ENCODE measurements at regions not wholly inside any gene's neighbourhood (a gene's known extent, or its start where the extent isn't known, plus 50 kb on each side); places are given as distances from the start of the nearest gene placed in this dataset.

GRCh38 chr1:82582347-82582746 lies 781.6 kb downstream of the ADGRL2 start:
- ChIA-PET POLR2A (no interaction called here), CTCF (interaction anchor here (0.5 kb wide), 1 partner anchor 84 kb away, joined by 3 read pairs; no protein-coding TSS in a partner anchor)
- Mint-ChIP-seq H3K36me3 (no peaks in the 10 kb centered on the region), H3K4me3 (no peak overlapping the region), H3K27ac (no peak overlapping the region), H3K9me3 (no peaks in the 10 kb centered on the region), H3K4me1 (no peaks in the 10 kb centered on the region), H3K27me3 (ENCODE audit: low read depth) (no peaks in the 10 kb centered on the region)
- ATAC-seq (no peak), DNase-seq (ENCODE audit: low spot score) (no peak)
- TF ChIP-seq ZNF396 (CRISPR knock-in tag; IDR thresholded peaks at IDR 0.05; ENCODE audit: borderline replicate concordance) (no peak), JAZF1 (CRISPR knock-in tag; IDR thresholded peaks at IDR 0.05) (no peak)

GRCh38 chr1:82578086-82578726 lies 777.5 kb downstream of the ADGRL2 start:
- Mint-ChIP-seq H3K27me3 (ENCODE audit: low read depth) (no peaks in the 10 kb centered on the region), H3K4me3 (no peak overlapping the region), H3K4me1 (no peaks in the 10 kb centered on the region), H3K36me3 (no peaks in the 10 kb centered on the region), H3K9me3 (no peaks in the 10 kb centered on the region), H3K27ac (no peak overlapping the region)
- POLR2A ChIA-PET = no interaction called here
- CTCF ChIA-PET = interaction anchor here (1.5 kb wide), 1 partner anchor 26 kb away, joined by 4 read pairs; no protein-coding TSS in a partner anchor
- no peak for DNase-seq (ENCODE audit: low spot score)
- TF ChIP-seq MXD4 (CRISPR knock-in tag; IDR thresholded peaks at IDR 0.05; ENCODE audit: borderline replicate concordance) (no peak), TEAD1 (CRISPR knock-in tag; IDR thresholded peaks at IDR 0.05) (no peak), SMAD4 (CRISPR knock-in tag; IDR thresholded peaks at IDR 0.05) (no peak), JAZF1 (CRISPR knock-in tag; IDR thresholded peaks at IDR 0.05) (no peak), RELA (CRISPR knock-in tag; IDR thresholded peaks at IDR 0.05; ENCODE audit: borderline replicate concordance) (no peak), ATF1 (CRISPR knock-in tag; IDR thresholded peaks at IDR 0.05) (no peak), FOXP1 (CRISPR knock-in tag; IDR thresholded peaks at IDR 0.05; ENCODE audit: borderline replicate concordance) (no peak), FOXP4 (CRISPR knock-in tag; IDR thresholded peaks at IDR 0.05) (no peak), ESRRA (CRISPR knock-in tag; IDR thresholded peaks at IDR 0.05; ENCODE audit: borderline replicate concordance) (no peak), ZNF317 (CRISPR knock-in tag; IDR thresholded peaks at IDR 0.05; ENCODE audit: borderline replicate concordance, low read depth) (no peak), JUN (CRISPR knock-in tag; IDR thresholded peaks at IDR 0.05) (no peak), ZNF232 (CRISPR knock-in tag; IDR thresholded peaks at IDR 0.05) (no peak), ZBTB21 (CRISPR knock-in tag; IDR thresholded peaks at IDR 0.05; ENCODE audit: borderline replicate concordance) (no peak)
- TF ChIP-seq, protein P1, sequence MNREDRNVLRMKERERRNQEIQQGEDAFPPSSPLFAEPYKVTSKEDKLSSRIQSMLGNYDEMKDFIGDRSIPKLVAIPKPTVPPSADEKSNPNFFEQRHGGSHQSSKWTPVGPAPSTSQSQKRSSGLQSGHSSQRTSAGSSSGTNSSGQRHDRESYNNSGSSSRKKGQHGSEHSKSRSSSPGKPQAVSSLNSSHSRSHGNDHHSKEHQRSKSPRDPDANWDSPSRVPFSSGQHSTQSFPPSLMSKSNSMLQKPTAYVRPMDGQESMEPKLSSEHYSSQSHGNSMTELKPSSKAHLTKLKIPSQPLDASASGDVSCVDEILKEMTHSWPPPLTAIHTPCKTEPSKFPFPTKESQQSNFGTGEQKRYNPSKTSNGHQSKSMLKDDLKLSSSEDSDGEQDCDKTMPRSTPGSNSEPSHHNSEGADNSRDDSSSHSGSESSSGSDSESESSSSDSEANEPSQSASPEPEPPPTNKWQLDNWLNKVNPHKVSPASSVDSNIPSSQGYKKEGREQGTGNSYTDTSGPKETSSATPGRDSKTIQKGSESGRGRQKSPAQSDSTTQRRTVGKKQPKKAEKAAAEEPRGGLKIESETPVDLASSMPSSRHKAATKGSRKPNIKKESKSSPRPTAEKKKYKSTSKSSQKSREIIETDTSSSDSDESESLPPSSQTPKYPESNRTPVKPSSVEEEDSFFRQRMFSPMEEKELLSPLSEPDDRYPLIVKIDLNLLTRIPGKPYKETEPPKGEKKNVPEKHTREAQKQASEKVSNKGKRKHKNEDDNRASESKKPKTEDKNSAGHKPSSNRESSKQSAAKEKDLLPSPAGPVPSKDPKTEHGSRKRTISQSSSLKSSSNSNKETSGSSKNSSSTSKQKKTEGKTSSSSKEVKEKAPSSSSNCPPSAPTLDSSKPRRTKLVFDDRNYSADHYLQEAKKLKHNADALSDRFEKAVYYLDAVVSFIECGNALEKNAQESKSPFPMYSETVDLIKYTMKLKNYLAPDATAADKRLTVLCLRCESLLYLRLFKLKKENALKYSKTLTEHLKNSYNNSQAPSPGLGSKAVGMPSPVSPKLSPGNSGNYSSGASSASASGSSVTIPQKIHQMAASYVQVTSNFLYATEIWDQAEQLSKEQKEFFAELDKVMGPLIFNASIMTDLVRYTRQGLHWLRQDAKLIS (CRISPR knock-in tag; IDR thresholded peaks at IDR 0.05; ENCODE audit: borderline replicate concordance) = no peak
- ATAC-seq = no peak

DNA sequence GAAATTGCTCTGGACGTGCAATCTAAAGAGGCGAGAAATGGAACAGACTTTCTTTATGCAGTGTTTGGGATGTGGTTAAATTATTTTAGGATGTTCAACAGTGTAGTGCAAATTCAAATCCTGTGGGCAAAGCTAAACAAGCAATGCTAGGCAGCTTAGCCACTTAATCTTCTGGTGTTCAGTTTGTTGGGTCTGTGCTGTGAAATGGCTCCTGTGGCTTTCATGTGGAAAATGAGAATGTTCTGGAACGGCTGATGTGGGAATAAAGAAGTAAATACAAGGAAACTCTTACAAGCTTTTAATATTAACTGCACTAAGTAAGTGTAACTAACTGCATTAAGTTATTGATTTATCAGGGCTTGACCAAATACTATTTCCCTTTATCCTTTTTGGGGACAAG lies 766.6 kb downstream of the ADGRL2 start:
- ChIA-PET CTCF (no interaction called here), POLR2A (no interaction called here)
- Mint-ChIP-seq H3K4me3 (no peak overlapping the region), H3K27ac (no peak overlapping the region), H3K9me3 (0 out of 2 replicates have a peak, but pooled peaks cover 4% of the 10 kb centered on the region), H3K27me3 (ENCODE audit: low read depth) (no peaks in the 10 kb centered on the region), H3K36me3 (no peaks in the 10 kb centered on the region), H3K4me1 (peaks cover 17% of the 10 kb centered on the region)
- DNase-seq (ENCODE audit: low spot score) (no peak), ATAC-seq (no peak)
- TF ChIP-seq PRRX2 (CRISPR knock-in tag; IDR thresholded peaks at IDR 0.05) (no peak), ZNF396 (CRISPR knock-in tag; IDR thresholded peaks at IDR 0.05; ENCODE audit: borderline replicate concordance) (no peak), GTF2I (CRISPR knock-in tag; conservative IDR thresholded peaks at IDR 0.05) (no peak)
